IPS-18c (cell line): ENCODE measurements at regions not wholly inside any gene's neighbourhood (a gene's known extent, or its start where the extent isn't known, plus 50 kb on each side); places are given as distances from the start of the nearest gene placed in this dataset.

ENCODE experiments used
- H3K4me3 ChIP-seq: 2 replicates; pipeline ENCODE4 v1.7.0; 2013; ENCODE audit warnings: low read depth, mild to moderate bottlenecking, low read length, moderate library complexity; ENCODE audit not compliant: insufficient read depth
- H3K9me3 ChIP-seq: one replicate; pipeline ENCODE4 v1.6.1; 2013; ENCODE audit warnings: mild to moderate bottlenecking, low read length, moderate library complexity; ENCODE audit not compliant: control insufficient read depth, insufficient read depth

GRCh38 chr11:15551901-15552851 is 437.5 kb downstream of the INSC start:
- Histone ChIP-seq H3K4me3 (no peak overlapping the region), H3K9me3 (no peaks in the 10 kb centered on the region)

GRCh38 chr11:15555161-15555560 is 440.4 kb downstream of the INSC start:
- Histone ChIP-seq H3K9me3 (no peaks in the 10 kb centered on the region), H3K4me3 (no peak overlapping the region)

GRCh38 chr11:15557457-15558230 is 442.9 kb downstream of the INSC start:
- no peak overlapping the region for H3K4me3 ChIP-seq
- H3K9me3 ChIP-seq, result no peaks in the 10 kb centered on the region

- Histone ChIP-seq H3K9me3 (no peaks in the 10 kb centered on the region), H3K4me3 (no peak overlapping the region)
These were observed 443.9 kb downstream of the INSC start for GRCh38 chr11:15558513-15559181.

- Histone ChIP-seq H3K9me3 (no peaks in the 10 kb centered on the region), H3K4me3 (no peak overlapping the region)
These were observed 446.2 kb downstream of the INSC start for GRCh38 chr11:15560689-15561467.

GRCh38 chr11:15562230-15562629 is 447.5 kb downstream of the INSC start:
- H3K9me3 ChIP-seq, result no peaks in the 10 kb centered on the region
- H3K4me3 ChIP-seq, result no peak overlapping the region

- Histone ChIP-seq H3K4me3 (no peak overlapping the region), H3K9me3 (no peaks in the 10 kb centered on the region)
These were observed 448.3 kb downstream of the INSC start for GRCh38 chr11:15563054-15563453.

GRCh38 chr11:15565880-15566279 is 451.2 kb downstream of the INSC start:
- no peak overlapping the region for H3K4me3 ChIP-seq

GRCh38 chr11:15568440-15568839 is 453.7 kb downstream of the INSC start:
- Histone ChIP-seq H3K9me3 (no peaks in the 10 kb centered on the region), H3K4me3 (no peak overlapping the region)

More at GRCh38 chr11:15565880-15566279, 451.2 kb downstream of the INSC start:
- H3K9me3 ChIP-seq, result no peaks in the 10 kb centered on the region

GRCh38 chr11:15569305-15570025 is 454.7 kb downstream of the INSC start:
- Histone ChIP-seq H3K4me3 (no peak overlapping the region), H3K9me3 (no peaks in the 10 kb centered on the region)

- no peak overlapping the region for H3K4me3 ChIP-seq
- no peaks in the 10 kb centered on the region for H3K9me3 ChIP-seq
These were observed 460.7 kb downstream of the INSC start for GRCh38 chr11:15575409-15575808.

- H3K4me3 ChIP-seq, result no peak overlapping the region
- no peaks in the 10 kb centered on the region for H3K9me3 ChIP-seq
These were observed 462.0 kb downstream of the INSC start for GRCh38 chr11:15576769-15577168.

- Histone ChIP-seq H3K4me3 (no peak overlapping the region), H3K9me3 (no peaks in the 10 kb centered on the region)
These were observed 462.8 kb downstream of the INSC start for GRCh38 chr11:15577519-15577918.

- Histone ChIP-seq H3K9me3 (no peaks in the 10 kb centered on the region), H3K4me3 (no peak overlapping the region)
These were observed 464.7 kb downstream of the INSC start for GRCh38 chr11:15579287-15580001.

GRCh38 chr11:15580056-15580774 is 465.5 kb downstream of the INSC start:
- H3K4me3 ChIP-seq, result no peak overlapping the region
- H3K9me3 ChIP-seq, result no peaks in the 10 kb centered on the region
